Retinal pigment epithelial cell (primary cell): ENCODE measurements at regions not wholly inside any gene's neighbourhood (a gene's known extent, or its start where the extent isn't known, plus 50 kb on each side); places are given as distances from the start of the nearest gene placed in this dataset.

Experiments
- DNase-seq: peaks from one replicate; pipeline ENCODE4 v3.0.0-alpha.2; 2010; ENCODE audit warnings: low read depth
- H3K4me3 ChIP-seq: 2 replicates; pipeline ENCODE4 v1.5.1; 2011; ENCODE audit warnings: mild to moderate bottlenecking, low read length, control low read depth, moderate library complexity
- CTCF ChIP-seq: conservative IDR thresholded peaks from 2 replicates; pipeline ENCODE4 v1.5.1; 2011; ENCODE audit warnings: low read depth, low read length, control low read depth, inconsistent platforms

GRCh38 chr5:38758774-38759600 lies 86.8 kb upstream of the OSMR start:
- no peak for DNase-seq

GRCh38 chr5:38764937-38765391 lies 80.8 kb upstream of the OSMR start:
- H3K4me3 ChIP-seq, result no peak overlapping the region
- TF ChIP-seq CTCF, result no peak
- no peak for DNase-seq

More at GRCh38 chr5:38758774-38759600, 86.8 kb upstream of the OSMR start:
- no peak overlapping the region for H3K4me3 ChIP-seq
- no peak for TF ChIP-seq CTCF

- no peak for TF ChIP-seq CTCF
- H3K4me3 ChIP-seq, result no peak overlapping the region
- DNase-seq, result no peak
Observed at GRCh38 chr5:38765399-38765861, 80.4 kb upstream of the OSMR start.

GRCh38 chr5:38766151-38766550 lies 79.7 kb upstream of the OSMR start:
- no peak for DNase-seq

GRCh38 chr5:38768412-38769211 lies 77.2 kb upstream of the OSMR start:
- DNase-seq, result no peak
- H3K4me3 ChIP-seq, result no peak overlapping the region
- TF ChIP-seq CTCF, result no peak

More at GRCh38 chr5:38766151-38766550, 79.7 kb upstream of the OSMR start:
- H3K4me3 ChIP-seq, result no peak overlapping the region
- no peak for TF ChIP-seq CTCF

- no peak for DNase-seq
- H3K4me3 ChIP-seq, result no peak overlapping the region
- no peak for TF ChIP-seq CTCF
Observed at GRCh38 chr5:38772471-38772870, 73.3 kb upstream of the OSMR start.
